Breast epithelium (tissue), 3 donors: ENCODE measurements at regions not wholly inside any gene's neighbourhood (a gene's known extent, or its start where the extent isn't known, plus 50 kb on each side); places are given as distances from the start of the nearest gene placed in this dataset.

Experiments
- CTCF ChIP-seq, 3 donors: fragments of 450-650 bp; IDR thresholded peaks; one replicate each; pipeline ENCODE4 v1.5.1; 2016 to 2017; ENCODE audit warnings: antibody characterized with exemption in 3 of 3, mild to moderate bottlenecking in 3 of 3, moderate library complexity in 3 of 3
- POLR2AphosphoS5 ChIP-seq, 3 donors: sonication (generic); formaldehyde crosslinking; IDR thresholded peaks; one replicate each; pipeline ENCODE4 v1.6.1; 2017; ENCODE audit warnings: antibody characterized with exemption in 3 of 3

- TF ChIP-seq CTCF (IDR thresholded peaks at IDR 0.05) (no peak), POLR2AphosphoS5 (IDR thresholded peaks at IDR 0.05) (no peak)
These were observed 60.7 kb upstream of the EXOC6 start for GRCh38 chr10:92787557-92788152.
